ENCODE measurements at regions not wholly inside any gene's neighbourhood (a gene's known extent, or its start where the extent isn't known, plus 50 kb on each side); places are given as distances from the start of the nearest gene placed in this dataset.
"Not testable (repeated sequence)": the region's sequence is repeated elsewhere in the genome, so short reads cannot be mapped to it uniquely, and the experiment has no call there.

- DNase-seq (ENCODE audit: low spot score), result no peak
- TF ChIP-seq CTCF (IDR thresholded peaks at IDR 0.05; ENCODE audit: extremely low read depth, missing control alignments), result no peak
Observed at GRCh38 chr1:229148041-229148671, 122.8 kb upstream of the RAB4A start.

GRCh38 chr1:229148743-229149142 lies 122.2 kb upstream of the RAB4A start:
- no peak for DNase-seq (ENCODE audit: low spot score)
- no peak for TF ChIP-seq CTCF (IDR thresholded peaks at IDR 0.05; ENCODE audit: extremely low read depth, missing control alignments)

- DNase-seq (ENCODE audit: low spot score), result no peak
- no peak for TF ChIP-seq CTCF (IDR thresholded peaks at IDR 0.05; ENCODE audit: extremely low read depth, missing control alignments)
Observed at GRCh38 chr1:229149435-229149834, 121.5 kb upstream of the RAB4A start.

- no peak for DNase-seq (ENCODE audit: low spot score)
- no peak for TF ChIP-seq CTCF (IDR thresholded peaks at IDR 0.05; ENCODE audit: extremely low read depth, missing control alignments)
Observed at GRCh38 chr1:229150518-229150917, 120.4 kb upstream of the RAB4A start.

GRCh38 chr1:229151412-229151811 lies 119.5 kb upstream of the RAB4A start:
- DNase-seq (ENCODE audit: low spot score), result not testable (repeated sequence)

GRCh38 chr1:229152311-229152710 lies 118.6 kb upstream of the RAB4A start:
- no peak for TF ChIP-seq CTCF (IDR thresholded peaks at IDR 0.05; ENCODE audit: extremely low read depth, missing control alignments)

GRCh38 chr1:229153955-229154548 lies 116.9 kb upstream of the RAB4A start:
- DNase-seq (ENCODE audit: low spot score), result no peak
- TF ChIP-seq CTCF (IDR thresholded peaks at IDR 0.05; ENCODE audit: extremely low read depth, missing control alignments), result no peak

More at GRCh38 chr1:229152311-229152710, 118.6 kb upstream of the RAB4A start:
- DNase-seq (ENCODE audit: low spot score), result no peak

- TF ChIP-seq CTCF (IDR thresholded peaks at IDR 0.05; ENCODE audit: extremely low read depth, missing control alignments), result no peak
- DNase-seq (ENCODE audit: low spot score), result no peak
Observed at GRCh38 chr1:229154811-229155210, 116.1 kb upstream of the RAB4A start.

All from GM20000 (cell line).